ENCODE measurements at regions not wholly inside any gene's neighbourhood (a gene's known extent, or its start where the extent isn't known, plus 50 kb on each side); places are given as distances from the start of the nearest gene placed in this dataset.

DNA sequence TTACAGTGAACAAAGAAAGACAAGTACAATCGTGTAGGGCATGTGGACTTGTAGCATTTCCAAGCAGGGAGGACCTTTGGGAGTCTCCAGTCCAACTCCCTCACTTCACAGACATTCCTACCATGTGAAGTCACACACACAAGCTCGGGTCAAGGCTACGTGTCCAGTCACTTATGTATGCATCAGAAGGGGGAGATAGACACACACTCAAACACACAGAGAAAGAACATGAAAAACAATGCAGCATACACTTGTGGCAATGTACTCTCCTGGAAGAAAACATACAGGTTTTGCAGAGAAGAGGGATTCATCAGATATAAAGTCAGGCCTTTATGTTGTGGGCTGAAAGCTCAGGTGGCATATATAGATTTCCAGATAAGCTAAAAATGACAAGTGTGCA, 136.1 kb upstream of the MID1 start:
- Histone ChIP-seq H3K79me2 (ENCODE audit: insufficient read depth, low read length) (no peaks in the 10 kb centered on the region), H3K9me3 (ENCODE audit: insufficient read depth, low read length, severe bottlenecking) (no peaks in the 10 kb centered on the region), H3K27ac (ENCODE audit: low read length) (no peak overlapping the region), H4K20me1 (ENCODE audit: insufficient read depth, low read length) (no peaks in the 10 kb centered on the region), H3K36me3 (ENCODE audit: insufficient read depth, low read length) (no peaks in the 10 kb centered on the region), H3K4me1 (ENCODE audit: insufficient read depth, low read length) (peaks cover 8% of the 10 kb centered on the region; the same call in 1 of the 2 replicates), H3K4me3 (ENCODE audit: low read depth in 1 of 2, low read length in 2 of 2) (no peak overlapping the region), H2AFZ (ENCODE audit: low read depth, low read length) (no peak overlapping the region), H3K9ac (ENCODE audit: low read depth, low read length) (no peak overlapping the region), H3K27me3 (ENCODE audit: insufficient read depth, low read length, poor library complexity) (no peaks in the 10 kb centered on the region), H3K4me2 (ENCODE audit: insufficient read depth, low read length) (no peak overlapping the region)
- no peak for DNase-seq
- ATAC-seq (ENCODE audit: insufficient read depth, low read depth), result no peak
- TF ChIP-seq EZH2 (IDR thresholded peaks at IDR 0.05; ENCODE audit: borderline replicate concordance, low read depth, low read length, severe bottlenecking), result no peak
- TF ChIP-seq, protein P1, sequence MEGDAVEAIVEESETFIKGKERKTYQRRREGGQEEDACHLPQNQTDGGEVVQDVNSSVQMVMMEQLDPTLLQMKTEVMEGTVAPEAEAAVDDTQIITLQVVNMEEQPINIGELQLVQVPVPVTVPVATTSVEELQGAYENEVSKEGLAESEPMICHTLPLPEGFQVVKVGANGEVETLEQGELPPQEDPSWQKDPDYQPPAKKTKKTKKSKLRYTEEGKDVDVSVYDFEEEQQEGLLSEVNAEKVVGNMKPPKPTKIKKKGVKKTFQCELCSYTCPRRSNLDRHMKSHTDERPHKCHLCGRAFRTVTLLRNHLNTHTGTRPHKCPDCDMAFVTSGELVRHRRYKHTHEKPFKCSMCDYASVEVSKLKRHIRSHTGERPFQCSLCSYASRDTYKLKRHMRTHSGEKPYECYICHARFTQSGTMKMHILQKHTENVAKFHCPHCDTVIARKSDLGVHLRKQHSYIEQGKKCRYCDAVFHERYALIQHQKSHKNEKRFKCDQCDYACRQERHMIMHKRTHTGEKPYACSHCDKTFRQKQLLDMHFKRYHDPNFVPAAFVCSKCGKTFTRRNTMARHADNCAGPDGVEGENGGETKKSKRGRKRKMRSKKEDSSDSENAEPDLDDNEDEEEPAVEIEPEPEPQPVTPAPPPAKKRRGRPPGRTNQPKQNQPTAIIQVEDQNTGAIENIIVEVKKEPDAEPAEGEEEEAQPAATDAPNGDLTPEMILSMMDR (IDR thresholded peaks at IDR 0.05; ENCODE audit: borderline replicate concordance, extremely low read depth, low read length, poor library complexity, severe bottlenecking), result no peak

DNA sequence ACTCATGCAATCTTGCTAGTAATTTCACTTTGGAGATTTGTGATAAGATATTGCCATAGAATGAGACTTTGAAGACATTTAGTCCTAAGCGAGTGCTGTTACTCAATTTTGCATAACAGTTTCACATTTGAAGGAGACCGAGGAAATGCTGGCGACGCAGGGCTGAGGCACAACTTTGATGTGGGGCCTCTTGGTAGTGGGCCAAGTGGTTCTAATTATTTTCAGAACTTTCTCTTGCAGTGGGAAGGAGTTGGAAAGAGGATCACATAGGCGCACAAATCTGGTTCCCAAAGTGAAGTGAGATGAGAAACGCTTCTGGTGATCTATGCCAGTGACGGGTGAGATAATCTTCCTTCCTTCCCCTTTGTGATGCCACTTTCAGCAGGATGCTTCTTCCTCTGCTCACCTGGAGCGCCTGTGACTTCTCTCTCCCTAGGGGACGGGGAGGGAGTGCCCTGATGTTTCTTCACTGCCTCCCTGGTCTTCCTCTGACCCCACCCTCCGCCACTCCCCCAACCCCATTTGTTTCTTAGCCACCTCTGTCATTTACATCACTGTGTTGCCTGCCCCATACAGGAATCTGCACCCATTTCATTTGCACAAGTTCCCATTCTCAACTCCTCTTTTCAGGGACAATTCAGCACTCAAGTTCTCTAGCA, 138.9 kb upstream of the MID1 start:
- H4K20me1 ChIP-seq (ENCODE audit: insufficient read depth, low read length), result no peaks in the 10 kb centered on the region
- DNase-seq (peak; percentile 21), ATAC-seq (ENCODE audit: insufficient read depth, low read depth) (no peak)
- TF ChIP-seq, protein P1 (IDR thresholded peaks at IDR 0.05; ENCODE audit: borderline replicate concordance, extremely low read depth, low read length, poor library complexity, severe bottlenecking), result no peak
- no peak for TF ChIP-seq EZH2 (IDR thresholded peaks at IDR 0.05; ENCODE audit: borderline replicate concordance, low read depth, low read length, severe bottlenecking)
- no peaks in the 10 kb centered on the region for H3K27me3 ChIP-seq (ENCODE audit: insufficient read depth, low read length, poor library complexity)
- no peaks in the 10 kb centered on the region for H3K36me3 ChIP-seq (ENCODE audit: insufficient read depth, low read length)
- no peaks in the 10 kb centered on the region for H3K79me2 ChIP-seq (ENCODE audit: insufficient read depth, low read length)
- H3K4me1 ChIP-seq (ENCODE audit: insufficient read depth, low read length), result peaks cover 8% of the 10 kb centered on the region; the same call in 1 of the 2 replicates
- no peaks in the 10 kb centered on the region for H3K9me3 ChIP-seq (ENCODE audit: insufficient read depth, low read length, severe bottlenecking)
- H3K4me2 ChIP-seq (ENCODE audit: insufficient read depth, low read length), result peak overlapping the region; percentile 41; the same call in 1 of the 2 replicates
- H3K9ac ChIP-seq (ENCODE audit: low read depth, low read length), result no peak overlapping the region
- no peak overlapping the region for H3K27ac ChIP-seq (ENCODE audit: low read length)
- H2AFZ ChIP-seq (ENCODE audit: low read depth, low read length), result no peak overlapping the region
- no peak overlapping the region for H3K4me3 ChIP-seq (ENCODE audit: low read depth in 1 of 2, low read length in 2 of 2)

DNA sequence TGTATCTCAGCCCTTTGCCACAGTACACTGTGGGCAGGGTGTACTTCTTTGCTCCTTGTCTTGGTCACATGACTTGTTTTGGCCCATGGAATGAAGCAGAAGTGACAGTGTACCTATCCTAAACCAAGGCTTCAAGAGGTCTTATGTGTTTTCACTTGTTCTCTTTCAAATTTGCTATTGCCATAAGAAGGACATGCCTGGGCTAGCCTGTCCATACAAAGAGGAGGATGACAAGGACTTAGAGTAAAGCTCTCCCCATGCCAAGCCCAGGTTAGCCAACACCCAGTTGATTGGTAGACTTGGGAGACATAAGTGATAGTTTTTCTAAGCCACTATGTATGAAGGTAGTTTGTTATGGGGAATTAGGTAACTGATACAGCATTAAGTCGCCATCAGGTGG, 141.1 kb upstream of the MID1 start:
- Histone ChIP-seq H3K9ac (ENCODE audit: low read depth, low read length) (no peak overlapping the region), H4K20me1 (ENCODE audit: insufficient read depth, low read length) (no peaks in the 10 kb centered on the region)

More for the DNA sequence above, 141.1 kb upstream of the MID1 start:
- Histone ChIP-seq H3K4me2 (ENCODE audit: insufficient read depth, low read length) (no peak overlapping the region), H3K4me3 (ENCODE audit: low read depth in 1 of 2, low read length in 2 of 2) (no peak overlapping the region), H3K9me3 (ENCODE audit: insufficient read depth, low read length, severe bottlenecking) (no peaks in the 10 kb centered on the region), H3K27ac (ENCODE audit: low read length) (no peak overlapping the region), H2AFZ (ENCODE audit: low read depth, low read length) (no peak overlapping the region), H3K79me2 (ENCODE audit: insufficient read depth, low read length) (no peaks in the 10 kb centered on the region), H3K36me3 (ENCODE audit: insufficient read depth, low read length) (no peaks in the 10 kb centered on the region), H3K27me3 (ENCODE audit: insufficient read depth, low read length, poor library complexity) (no peaks in the 10 kb centered on the region), H3K4me1 (ENCODE audit: insufficient read depth, low read length) (peaks cover 8% of the 10 kb centered on the region; the same call in 1 of the 2 replicates)
- no peak for ATAC-seq (ENCODE audit: insufficient read depth, low read depth)
- no peak for TF ChIP-seq EZH2 (IDR thresholded peaks at IDR 0.05; ENCODE audit: borderline replicate concordance, low read depth, low read length, severe bottlenecking)
- TF ChIP-seq, protein P1 (IDR thresholded peaks at IDR 0.05; ENCODE audit: borderline replicate concordance, extremely low read depth, low read length, poor library complexity, severe bottlenecking), result no peak
- DNase-seq, result no peak

Data from DND-41 (cell line).